Testis (tissue), 2 donors: ENCODE measurements at regions not wholly inside any gene's neighbourhood (a gene's known extent, or its start where the extent isn't known, plus 50 kb on each side); places are given as distances from the start of the nearest gene placed in this dataset.

Source experiments
- DNase-seq: peaks from one replicate; pipeline ENCODE4 v3.0.0-alpha.2; 2019
- H3K27ac ChIP-seq, 2 donors: fragments of 200-600 bp; sonication (generic); one replicate each; pipeline ENCODE4 v1.5.1; 2019
- H3K27me3 ChIP-seq: fragments of 200-600 bp; sonication (generic); one replicate; pipeline ENCODE4 v1.5.1; 2019
- H3K36me3 ChIP-seq: fragments of 200-600 bp; sonication (generic); one replicate; pipeline ENCODE4 v1.5.1; 2017; ENCODE audit warnings: low read depth; ENCODE audit errors: missing control alignments
- H3K4me1 ChIP-seq: fragments of 200-600 bp; sonication (generic); one replicate; pipeline ENCODE4 v1.5.1; 2019
- H3K4me3 ChIP-seq, 2 donors: fragments of 200-600 bp; sonication (generic); one replicate each; pipeline ENCODE4 v1.5.1; 2017 to 2019
- H3K9me3 ChIP-seq: fragments of 200-600 bp; sonication (generic); one replicate; pipeline ENCODE4 v1.5.1; 2017
- CTCF ChIP-seq, 3 experiments: fragments of 450-650 bp in 2 of 3; fragments of 200-600 bp in 1 of 3; sonication (generic) in 1 of 3; IDR thresholded peaks; one replicate each; pipeline ENCODE4 v1.5.1; 2016 to 2019; ENCODE audit warnings: antibody characterized with exemption in 3 of 3, mild to moderate bottlenecking in 2 of 3, moderate library complexity in 1 of 3
- POLR2A ChIP-seq: fragments of 450-650 bp; IDR thresholded peaks from one replicate; pipeline ENCODE4 v1.6.1; 2017; ENCODE audit warnings: antibody characterized with exemption, mild to moderate bottlenecking, moderate library complexity
- WGBS, 2 donors: methylation state at CpG; one replicate each; pipeline ENCODE4 v1.1.5; 2018; 5-methylcytosine and 5-hydroxymethylcytosine counted together
- intact Hi-C: fragments of 100-400 bp; cut with DNase I; formaldehyde crosslinking; loops from one replicate; pipeline ENCODE4 v1.15.1; 2023; ENCODE audit warnings: low total_unique reads

- no peaks in the 10 kb centered on the region for H3K36me3 ChIP-seq
- intact Hi-C loops = no loop called here
- H3K4me3 ChIP-seq = no peak overlapping the region
- H3K27me3 ChIP-seq = no peaks in the 10 kb centered on the region
- H3K4me1 ChIP-seq = no peaks in the 10 kb centered on the region
- TF ChIP-seq CTCF (IDR thresholded peaks at IDR 0.05) (no peak), POLR2A (no peak)
- no peak for DNase-seq
- no peak overlapping the region for H3K27ac ChIP-seq
- WGBS, 2 donors = 63 to 79% methylated on average over 1 of the region's 1 CpG
- no peaks in the 10 kb centered on the region for H3K9me3 ChIP-seq
These were observed 95.7 kb downstream of the IZUMO3 start for GRCh38 chr9:24449976-24450375.

GRCh38 chr9:24439456-24439855, 106.2 kb downstream of the IZUMO3 start:
- Histone ChIP-seq H3K36me3 (no peaks in the 10 kb centered on the region), H3K9me3 (no peaks in the 10 kb centered on the region), H3K27me3 (no peaks in the 10 kb centered on the region), H3K4me1 (no peaks in the 10 kb centered on the region), H3K4me3 (no peak overlapping the region), H3K27ac (no peak overlapping the region)
- no peak for TF ChIP-seq CTCF (IDR thresholded peaks at IDR 0.05)
- TF ChIP-seq POLR2A = no peak
- DNase-seq = no peak
- intact Hi-C loops = no loop called here

- Histone ChIP-seq H3K9me3 (no peaks in the 10 kb centered on the region), H3K36me3 (no peaks in the 10 kb centered on the region), H3K4me1 (no peaks in the 10 kb centered on the region), H3K4me3 (no peak overlapping the region), H3K27ac (no peak overlapping the region), H3K27me3 (no peaks in the 10 kb centered on the region)
- intact Hi-C loops = no loop called here
- no peak for DNase-seq
- TF ChIP-seq POLR2A = no peak
- TF ChIP-seq CTCF (IDR thresholded peaks at IDR 0.05) = no peak
- 81 to 91% methylated on average over 3 of the region's 3 CpGs for WGBS, 2 donors
These were observed 106.8 kb downstream of the IZUMO3 start for GRCh38 chr9:24438876-24439275.

GRCh38 chr9:24436761-24437160, 108.9 kb downstream of the IZUMO3 start:
- H3K27me3 ChIP-seq = no peaks in the 10 kb centered on the region
- no peak overlapping the region for H3K27ac ChIP-seq
- H3K4me1 ChIP-seq = no peaks in the 10 kb centered on the region
- TF ChIP-seq POLR2A (no peak), CTCF (IDR thresholded peaks at IDR 0.05) (no peak)
- no peak overlapping the region for H3K4me3 ChIP-seq
- DNase-seq = no peak
- intact Hi-C loops = no loop called here
- no peaks in the 10 kb centered on the region for H3K9me3 ChIP-seq
- no peaks in the 10 kb centered on the region for H3K36me3 ChIP-seq
- WGBS, 2 donors = 63 to 73% methylated on average over 1 of the region's 1 CpG

- Histone ChIP-seq H3K4me1 (no peaks in the 10 kb centered on the region), H3K9me3 (no peaks in the 10 kb centered on the region), H3K27ac (no peak overlapping the region), H3K4me3 (no peak overlapping the region), H3K27me3 (no peaks in the 10 kb centered on the region), H3K36me3 (no peaks in the 10 kb centered on the region)
- 56 to 77% methylated on average over 1 of the region's 1 CpG for WGBS, 2 donors
- no peak for DNase-seq
- intact Hi-C loops = no loop called here
- TF ChIP-seq POLR2A = no peak
- no peak for TF ChIP-seq CTCF (IDR thresholded peaks at IDR 0.05)
These were observed 111.5 kb downstream of the IZUMO3 start for GRCh38 chr9:24434183-24434582.
